HCT116 (cell line): ENCODE measurements at regions not wholly inside any gene's neighbourhood (a gene's known extent, or its start where the extent isn't known, plus 50 kb on each side); places are given as distances from the start of the nearest gene placed in this dataset.

Experiments
- ELF1 ChIP-seq: IDR thresholded peaks from 2 replicates; pipeline ENCODE4 v1.6.1; 2012; ENCODE audit warnings: low read depth, borderline replicate concordance
- EZH2phosphoT487 ChIP-seq: fragments of 200-600 bp; IDR thresholded peaks from 2 replicates; pipeline ENCODE4 v1.6.1; 2018; ENCODE audit warnings: antibody characterized with exemption, borderline replicate concordance
- FOSL1 ChIP-seq: IDR thresholded peaks from 2 replicates; pipeline ENCODE4 v1.6.1; 2012; ENCODE audit warnings: low read depth
- JUND ChIP-seq: IDR thresholded peaks from 2 replicates; pipeline ENCODE4 v1.6.1; 2012
- POLR2AphosphoS5 ChIP-seq: IDR thresholded peaks from 2 replicates; pipeline ENCODE4 v1.6.1; 2011; ENCODE audit warnings: mild to moderate bottlenecking, low read depth, low read length, moderate library complexity
- RAD21 ChIP-seq: IDR thresholded peaks from 2 replicates; pipeline ENCODE4 v1.6.1; 2012; ENCODE audit warnings: low read depth, mild to moderate bottlenecking
- SP1 ChIP-seq: IDR thresholded peaks from 2 replicates; pipeline ENCODE4 v1.6.1; 2012; ENCODE audit warnings: low read depth
- SRF ChIP-seq: IDR thresholded peaks from 2 replicates; pipeline ENCODE4 v1.6.1; 2012; ENCODE audit warnings: low read depth
- TCF7L2 ChIP-seq: IDR thresholded peaks from 2 replicates; pipeline ENCODE4 v1.7.0; 2011; ENCODE audit warnings: borderline replicate concordance, inconsistent platforms; ENCODE audit not compliant: insufficient read depth, insufficient read length; ENCODE audit errors: extremely low read depth
- YY1 ChIP-seq: IDR thresholded peaks from 2 replicates; pipeline ENCODE4 v1.6.1; 2011; ENCODE audit warnings: low read length, low read depth, moderate library complexity, mild to moderate bottlenecking; ENCODE audit not compliant: insufficient replicate concordance; ENCODE audit errors: extremely low read depth
- ZFX ChIP-seq: fragments of 450-650 bp; IDR thresholded peaks from 2 replicates; pipeline ENCODE4 v1.6.1; 2017
- TF ChIP-seq, protein P1 (sequence below): IDR thresholded peaks from 2 replicates; pipeline ENCODE4 v1.6.1; 2012; ENCODE audit warnings: low read depth
- TF ChIP-seq, protein P2 (sequence below): IDR thresholded peaks from 2 replicates; pipeline ENCODE4 v1.6.1; 2012

DNA sequence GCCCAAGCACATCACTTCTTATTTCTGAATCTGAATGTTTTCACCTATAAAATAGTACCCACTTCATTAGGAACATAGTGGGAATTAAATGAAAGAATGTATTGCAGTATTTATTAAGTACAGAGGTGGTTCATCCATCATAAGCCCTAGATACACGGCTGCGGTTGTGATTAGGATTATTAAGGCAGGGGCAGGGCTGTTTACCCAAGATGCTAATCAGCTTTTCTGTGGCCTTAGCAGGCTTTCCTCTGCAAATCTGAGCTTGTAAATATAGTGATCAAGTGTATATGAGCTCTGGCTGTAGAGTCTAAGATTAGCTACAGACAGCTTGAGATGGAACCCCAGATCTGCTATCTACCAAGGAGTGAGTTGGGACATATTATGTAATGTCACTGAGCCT is 124.1 kb upstream of the ADRA1B start (continued):
- TF ChIP-seq, protein P1, sequence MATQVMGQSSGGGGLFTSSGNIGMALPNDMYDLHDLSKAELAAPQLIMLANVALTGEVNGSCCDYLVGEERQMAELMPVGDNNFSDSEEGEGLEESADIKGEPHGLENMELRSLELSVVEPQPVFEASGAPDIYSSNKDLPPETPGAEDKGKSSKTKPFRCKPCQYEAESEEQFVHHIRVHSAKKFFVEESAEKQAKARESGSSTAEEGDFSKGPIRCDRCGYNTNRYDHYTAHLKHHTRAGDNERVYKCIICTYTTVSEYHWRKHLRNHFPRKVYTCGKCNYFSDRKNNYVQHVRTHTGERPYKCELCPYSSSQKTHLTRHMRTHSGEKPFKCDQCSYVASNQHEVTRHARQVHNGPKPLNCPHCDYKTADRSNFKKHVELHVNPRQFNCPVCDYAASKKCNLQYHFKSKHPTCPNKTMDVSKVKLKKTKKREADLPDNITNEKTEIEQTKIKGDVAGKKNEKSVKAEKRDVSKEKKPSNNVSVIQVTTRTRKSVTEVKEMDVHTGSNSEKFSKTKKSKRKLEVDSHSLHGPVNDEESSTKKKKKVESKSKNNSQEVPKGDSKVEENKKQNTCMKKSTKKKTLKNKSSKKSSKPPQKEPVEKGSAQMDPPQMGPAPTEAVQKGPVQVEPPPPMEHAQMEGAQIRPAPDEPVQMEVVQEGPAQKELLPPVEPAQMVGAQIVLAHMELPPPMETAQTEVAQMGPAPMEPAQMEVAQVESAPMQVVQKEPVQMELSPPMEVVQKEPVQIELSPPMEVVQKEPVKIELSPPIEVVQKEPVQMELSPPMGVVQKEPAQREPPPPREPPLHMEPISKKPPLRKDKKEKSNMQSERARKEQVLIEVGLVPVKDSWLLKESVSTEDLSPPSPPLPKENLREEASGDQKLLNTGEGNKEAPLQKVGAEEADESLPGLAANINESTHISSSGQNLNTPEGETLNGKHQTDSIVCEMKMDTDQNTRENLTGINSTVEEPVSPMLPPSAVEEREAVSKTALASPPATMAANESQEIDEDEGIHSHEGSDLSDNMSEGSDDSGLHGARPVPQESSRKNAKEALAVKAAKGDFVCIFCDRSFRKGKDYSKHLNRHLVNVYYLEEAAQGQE = no peak
- TF ChIP-seq TCF7L2 (no peak), ELF1 (no peak), ZFX (no peak), FOSL1 (no peak), YY1 (no peak), RAD21 (no peak), SP1 (no peak), JUND (no peak), SRF (no peak), EZH2phosphoT487 (no peak), POLR2AphosphoS5 (no peak)
- TF ChIP-seq, protein P2, sequence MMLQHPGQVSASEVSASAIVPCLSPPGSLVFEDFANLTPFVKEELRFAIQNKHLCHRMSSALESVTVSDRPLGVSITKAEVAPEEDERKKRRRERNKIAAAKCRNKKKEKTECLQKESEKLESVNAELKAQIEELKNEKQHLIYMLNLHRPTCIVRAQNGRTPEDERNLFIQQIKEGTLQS = no peak
